Iris pigment epithelial cell (primary cell): ENCODE measurements at regions not wholly inside any gene's neighbourhood (a gene's known extent, or its start where the extent isn't known, plus 50 kb on each side); places are given as distances from the start of the nearest gene placed in this dataset.

Experiments
- DNase-seq: peaks from one replicate; pipeline ENCODE4 v3.0.0-alpha.2; 2011; ENCODE audit warnings: low read depth

- no peak for DNase-seq
These were observed 105.3 kb downstream of the FOXL1 start for GRCh38 chr16:86683441-86684194.

DNA sequence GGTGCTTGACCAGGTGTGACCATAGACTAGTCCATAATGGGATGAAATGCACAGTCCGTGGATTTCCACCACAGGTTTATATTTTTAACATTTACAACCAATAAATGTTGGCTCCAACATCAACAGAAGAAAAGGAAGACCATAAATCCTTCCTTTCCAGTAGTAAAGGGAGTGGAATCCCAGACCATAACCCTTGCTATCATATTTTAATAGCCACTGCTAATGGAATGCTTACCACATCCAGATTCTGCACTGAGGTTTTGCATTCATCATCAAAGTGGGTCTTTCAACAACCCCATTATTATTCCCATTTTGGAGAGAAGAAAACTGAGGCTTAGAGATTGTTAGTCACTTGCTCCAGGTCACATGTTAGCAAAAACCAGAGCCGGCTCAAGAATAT lies 106.7 kb downstream of the FOXL1 start:
- no peak for DNase-seq

DNA sequence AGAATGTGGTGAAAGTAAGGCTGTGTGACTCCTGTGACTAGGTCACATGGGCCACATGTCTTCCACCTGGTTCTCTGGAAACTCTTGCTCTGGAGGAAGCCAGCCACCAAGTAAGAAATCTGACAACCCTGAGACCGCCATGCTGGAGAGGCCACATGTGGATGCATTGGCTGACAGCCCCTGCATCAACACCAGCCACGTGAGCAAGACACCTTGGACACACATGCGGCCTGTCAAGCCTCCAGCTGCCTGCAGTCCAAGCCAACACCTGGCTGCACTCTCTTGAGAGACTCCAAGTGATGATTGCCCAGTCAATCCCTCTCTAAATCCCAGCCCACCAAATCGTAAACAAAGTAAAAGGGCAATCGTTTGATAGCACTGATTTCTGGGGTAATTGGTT lies 112.6 kb downstream of the FOXL1 start:
- no peak for DNase-seq

DNA sequence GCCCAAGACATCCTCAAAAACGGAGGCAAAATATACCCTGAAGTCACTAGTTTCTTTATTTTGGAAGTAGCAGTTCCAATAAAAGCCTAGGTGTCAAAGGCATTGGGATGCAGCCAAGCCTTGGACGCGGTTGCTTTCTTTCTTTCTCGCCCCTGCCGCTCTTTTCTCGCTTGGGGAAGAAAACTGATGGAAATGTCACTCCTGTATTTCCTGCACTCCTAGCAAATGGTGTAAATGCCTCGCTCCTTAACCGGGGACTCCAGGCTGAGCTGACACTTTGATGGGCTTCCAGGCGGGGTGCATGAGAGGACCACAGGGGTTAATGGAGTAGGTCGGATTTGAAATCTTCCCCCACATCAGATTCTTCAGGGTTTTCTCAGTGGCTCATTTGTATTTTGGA lies 114.1 kb downstream of the FOXL1 start:
- DNase-seq = no peak

DNA sequence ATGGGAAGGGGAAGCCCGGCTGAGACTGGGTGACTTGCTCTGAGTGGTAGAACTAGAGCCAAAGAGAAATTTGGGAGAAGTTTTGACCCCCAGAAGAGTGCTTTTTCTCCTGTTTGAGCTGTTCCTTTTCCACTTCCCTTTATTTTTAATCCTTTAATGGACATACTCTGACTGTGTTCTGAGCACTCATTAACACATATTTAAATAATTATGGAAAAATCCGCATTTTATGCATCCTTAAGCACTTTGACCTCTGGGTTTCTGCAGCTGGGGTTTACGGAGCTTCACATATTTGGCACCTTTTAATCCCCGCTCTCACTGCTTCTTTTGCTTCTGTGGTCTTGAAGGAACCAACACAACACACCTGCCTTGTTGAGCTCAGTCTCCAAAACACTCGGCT lies 114.7 kb downstream of the FOXL1 start:
- DNase-seq = no peak

GRCh38 chr16:86697715-86698114 lies 119.4 kb downstream of the FOXL1 start:
- peak; percentile 56 for DNase-seq

DNA sequence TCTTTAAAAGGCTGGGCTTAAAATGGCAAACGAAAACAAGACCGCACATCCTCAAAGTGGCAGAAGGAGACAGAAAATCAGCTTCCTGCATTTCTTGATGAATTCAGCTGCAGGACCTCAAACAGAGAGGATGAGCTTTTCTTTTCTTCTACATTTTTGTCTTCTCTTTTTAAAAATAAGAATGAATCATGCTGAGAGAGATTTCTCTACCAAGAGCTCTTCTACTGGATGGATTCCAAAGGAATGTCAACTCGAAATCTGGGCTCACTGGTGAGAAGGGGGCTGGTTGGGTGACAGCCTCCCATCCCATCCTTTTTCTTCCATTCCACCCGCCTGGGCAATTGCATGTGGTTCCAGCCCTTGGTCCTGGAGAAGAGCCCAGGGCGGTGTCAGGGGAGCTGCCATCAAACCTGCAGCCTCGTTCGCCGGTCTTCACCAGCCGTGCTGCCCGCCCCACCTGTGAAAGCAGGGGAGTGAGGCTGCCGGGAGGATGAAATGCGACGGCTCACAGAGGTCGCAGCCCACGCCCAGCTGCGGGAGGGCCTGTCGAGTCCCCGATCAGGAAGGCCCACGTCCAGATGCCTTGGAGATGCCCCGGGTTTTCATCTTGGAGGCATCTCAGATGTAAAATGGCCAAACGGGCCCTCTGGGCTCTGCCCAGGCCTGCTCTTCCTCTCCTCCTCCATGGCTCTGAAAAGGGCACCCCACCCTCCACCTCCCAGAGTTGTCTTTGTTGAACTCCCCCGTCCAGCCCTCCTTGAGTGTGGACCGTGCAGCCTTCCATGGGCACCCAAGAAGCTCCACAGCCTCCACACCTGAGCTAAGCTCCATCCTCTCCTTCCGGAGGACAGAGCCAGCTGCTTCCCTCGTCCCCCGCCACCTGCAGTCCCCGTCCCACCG lies 121.9 kb downstream of the FOXL1 start:
- DNase-seq = peak; percentile 17

DNA sequence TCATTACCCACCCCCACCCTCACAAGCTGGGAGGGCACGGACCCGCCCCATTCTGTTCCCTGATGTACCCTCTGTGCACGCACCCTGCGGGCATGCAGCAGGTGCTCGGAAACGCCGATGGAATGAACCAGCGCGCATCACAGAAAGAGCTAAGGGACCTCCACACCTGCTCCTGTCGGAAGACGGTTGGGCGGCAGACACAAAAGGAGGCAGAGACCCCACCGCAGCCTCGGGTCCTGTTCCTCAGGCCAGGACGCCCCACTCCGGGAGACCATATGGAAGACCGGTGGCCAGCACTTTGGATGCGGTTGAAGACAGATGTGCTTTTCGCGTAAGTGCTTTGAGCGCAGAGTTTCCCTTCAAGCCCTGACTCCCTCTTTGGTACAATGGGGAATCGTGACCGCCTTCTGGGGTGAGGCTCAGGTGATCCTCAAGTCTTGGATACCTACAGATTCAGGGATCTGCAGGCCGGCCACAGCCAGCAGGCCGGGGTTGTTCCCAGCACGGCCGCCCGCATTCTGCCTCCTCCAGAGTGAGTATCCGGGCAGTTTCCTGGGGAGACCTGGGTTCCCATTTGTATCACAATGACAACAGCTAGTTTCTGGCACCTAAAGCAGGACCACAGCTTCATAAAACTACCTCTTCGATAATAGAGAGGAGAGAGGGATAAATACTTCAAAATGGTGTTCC lies 123.1 kb downstream of the FOXL1 start:
- DNase-seq = no peak

GRCh38 chr16:86702824-86703588 lies 124.7 kb downstream of the FOXL1 start:
- no peak for DNase-seq

DNA sequence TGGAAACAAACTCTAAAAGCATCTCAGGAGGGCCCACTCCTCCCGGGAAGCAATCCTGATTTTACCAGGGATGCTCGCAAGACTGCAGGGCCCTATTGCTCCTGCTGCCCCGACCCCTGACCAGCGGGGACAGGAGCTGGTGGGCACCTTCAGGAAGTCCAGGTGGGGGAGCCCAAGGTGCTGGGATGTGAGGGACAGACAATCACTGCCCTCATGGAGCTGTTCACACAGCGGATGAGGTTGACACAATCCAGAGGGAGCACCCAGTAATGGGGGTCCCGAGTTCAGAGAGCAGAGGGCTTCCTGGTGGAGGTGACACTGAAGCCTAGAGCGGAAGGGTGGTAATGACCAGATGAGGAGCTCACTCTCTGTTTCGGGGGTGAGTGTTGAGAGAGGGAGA lies 126.2 kb downstream of the FOXL1 start:
- DNase-seq = no peak

DNA sequence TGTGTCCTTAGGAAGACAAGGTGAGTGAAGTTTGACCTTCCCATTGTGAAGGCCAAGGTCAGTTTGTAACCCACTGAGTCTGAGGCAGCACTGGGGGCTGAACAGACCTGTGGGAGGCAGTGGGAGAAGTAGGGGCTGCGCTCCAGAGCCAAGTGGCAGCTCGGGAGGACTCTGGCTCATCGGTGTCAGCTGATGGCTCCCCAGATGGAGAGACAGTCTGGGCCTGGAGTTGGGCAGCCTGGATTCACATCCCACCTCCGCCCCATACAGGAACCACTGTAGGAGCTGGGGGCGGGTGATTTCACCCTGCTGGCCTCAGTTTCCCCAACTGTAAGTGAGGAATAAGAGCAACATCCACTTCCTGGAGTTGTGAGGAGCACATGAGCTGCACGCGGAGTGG lies 128.4 kb downstream of the FOXL1 start:
- no peak for DNase-seq

DNA sequence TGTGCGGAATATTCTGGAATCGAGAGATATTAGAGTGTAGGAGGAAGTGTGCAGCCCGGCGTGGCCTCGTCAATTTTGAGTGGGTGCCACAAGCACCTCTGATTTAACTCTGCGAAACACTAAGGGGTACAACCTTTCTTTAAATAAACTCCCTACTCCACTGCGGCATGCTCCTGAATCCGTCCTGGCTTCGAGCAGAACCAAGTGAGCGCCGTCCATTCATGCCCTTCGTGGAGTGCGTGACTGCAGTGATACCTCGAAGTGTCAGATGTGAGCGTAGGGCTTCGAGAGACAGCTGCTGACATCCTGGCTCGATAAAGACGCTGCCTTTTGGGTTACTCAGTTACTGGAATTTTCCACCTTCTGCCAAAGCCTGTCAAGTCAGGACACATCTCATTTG lies 128.8 kb downstream of the FOXL1 start:
- DNase-seq = no peak

DNA sequence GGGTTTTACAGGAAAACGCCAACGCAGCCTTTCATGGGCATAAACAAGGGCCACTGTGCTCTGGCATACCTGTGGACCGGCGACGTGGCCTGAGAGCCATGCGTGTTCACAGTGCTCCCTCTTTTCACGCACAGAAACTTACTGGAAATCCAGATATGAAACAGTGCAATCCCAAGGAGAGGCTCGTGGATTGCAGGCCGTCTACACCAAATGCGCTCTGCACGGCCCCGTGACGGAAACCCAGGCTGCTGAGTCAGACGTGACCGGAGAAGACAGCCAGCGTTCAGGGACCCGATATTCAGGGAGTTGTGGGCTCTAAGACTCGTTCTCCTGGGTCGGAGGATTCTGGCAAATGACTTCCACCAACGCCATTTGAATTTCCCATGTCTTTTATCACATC lies 129.2 kb downstream of the FOXL1 start:
- no peak for DNase-seq

DNA sequence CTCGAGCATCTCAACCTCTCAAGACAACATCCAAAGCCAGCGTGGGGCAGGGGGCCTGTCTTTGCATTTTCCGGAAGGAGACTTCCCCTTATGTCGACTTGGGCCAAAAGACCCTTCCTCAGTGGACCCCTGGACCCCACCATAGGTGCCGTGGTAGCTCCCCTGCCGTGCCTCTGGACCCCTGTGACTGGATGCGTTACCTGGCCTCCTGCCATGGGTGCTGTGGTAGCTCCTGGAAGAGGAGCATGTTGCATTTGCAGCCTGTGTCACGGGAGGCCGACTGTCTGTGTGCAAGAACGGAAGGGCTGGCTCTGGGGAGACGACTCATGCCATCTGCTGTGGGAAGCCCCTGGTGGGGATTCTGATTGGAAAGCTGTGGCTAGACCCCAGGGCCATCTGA lies 130.1 kb downstream of the FOXL1 start:
- DNase-seq = no peak

DNA sequence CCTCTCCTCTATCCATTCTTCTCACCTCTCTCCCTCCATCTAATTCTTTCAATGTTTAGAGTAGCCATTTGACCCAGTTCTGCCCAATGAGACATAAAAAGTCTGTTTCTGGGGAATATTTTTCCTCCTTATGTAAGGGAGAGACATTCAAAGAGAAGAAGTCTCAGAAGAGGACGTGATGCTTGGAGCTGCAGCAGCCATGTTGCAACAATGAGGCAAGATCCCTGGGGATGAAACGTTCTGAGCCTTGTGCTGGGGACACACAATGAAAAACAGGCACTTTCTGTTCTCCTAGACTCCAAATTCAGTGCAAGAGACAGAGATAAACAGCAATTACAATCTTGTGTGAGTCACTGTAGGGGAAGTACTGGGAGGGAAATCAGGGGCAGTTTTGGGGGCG lies 130.8 kb downstream of the FOXL1 start:
- DNase-seq = no peak

GRCh38 chr16:86709902-86710601 lies 131.7 kb downstream of the FOXL1 start:
- DNase-seq = no peak

- DNase-seq = no peak
These were observed 132.2 kb downstream of the FOXL1 start for GRCh38 chr16:86710602-86710950.

DNA sequence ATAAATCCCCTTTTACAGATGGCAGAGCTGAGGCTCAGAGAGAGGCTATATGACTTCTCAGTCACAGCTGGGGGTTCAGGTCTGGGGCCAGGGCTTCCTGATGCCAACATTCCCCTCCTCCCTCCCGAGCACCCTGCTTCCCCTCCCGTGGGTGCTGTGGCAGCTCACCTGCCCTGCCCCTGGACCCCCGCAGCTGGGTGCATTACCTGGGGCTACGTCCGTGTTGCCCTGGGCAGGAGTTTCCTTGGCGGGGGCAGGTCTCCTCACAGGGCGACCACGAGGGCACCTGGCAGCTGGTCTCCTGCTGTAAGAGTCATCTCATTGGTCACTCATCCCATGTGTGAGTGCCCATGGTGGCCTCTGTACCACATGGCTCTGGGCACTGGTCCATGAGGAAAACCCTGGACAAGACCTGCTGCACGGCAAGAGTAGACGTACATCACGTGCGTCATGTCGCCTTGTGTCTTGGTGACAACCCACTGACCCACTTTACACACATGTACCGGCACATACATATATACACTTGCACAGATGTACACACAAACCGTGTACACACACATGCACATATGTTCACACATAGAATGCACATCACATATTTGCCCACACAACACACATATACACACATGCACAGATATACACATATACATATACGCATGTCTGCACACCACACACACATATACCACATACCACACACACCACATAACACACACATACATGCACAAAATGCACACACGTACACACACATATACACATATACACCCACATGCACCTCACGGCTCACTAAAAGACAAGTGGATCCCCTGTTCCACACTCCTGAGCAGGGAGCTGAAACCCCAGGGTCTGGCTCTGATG lies 134.0 kb downstream of the FOXL1 start:
- no peak for DNase-seq

DNA sequence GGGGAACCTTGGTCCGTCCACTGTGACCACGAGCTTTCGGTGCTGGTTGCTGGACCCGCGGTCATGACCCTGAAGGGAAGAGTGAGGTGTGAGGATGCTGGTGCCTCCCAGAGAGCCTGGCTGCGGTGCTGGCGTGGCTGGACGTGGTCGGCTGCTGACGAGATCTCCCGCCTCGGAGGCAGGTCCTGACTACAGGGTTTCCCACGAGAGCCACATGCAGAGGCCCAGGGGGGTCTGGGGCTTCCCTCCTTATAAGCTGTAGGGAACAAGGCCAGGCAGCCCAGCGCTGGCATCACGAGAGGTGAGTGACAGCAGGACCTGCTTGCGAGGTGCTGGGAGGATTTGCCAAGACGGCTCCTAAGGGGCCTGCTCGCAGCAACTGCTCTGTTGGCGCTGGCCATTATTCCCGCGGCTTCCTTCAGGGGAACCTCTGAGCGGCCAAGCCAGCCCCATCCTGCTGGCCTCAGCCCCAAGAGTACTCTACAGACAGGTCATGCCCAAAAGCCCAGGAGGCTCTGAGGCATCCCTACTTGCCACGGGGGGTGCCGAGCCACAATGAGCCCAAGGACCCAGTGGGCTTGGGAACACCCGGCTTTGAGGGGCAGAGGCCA lies 134.8 kb downstream of the FOXL1 start:
- no peak for DNase-seq

DNA sequence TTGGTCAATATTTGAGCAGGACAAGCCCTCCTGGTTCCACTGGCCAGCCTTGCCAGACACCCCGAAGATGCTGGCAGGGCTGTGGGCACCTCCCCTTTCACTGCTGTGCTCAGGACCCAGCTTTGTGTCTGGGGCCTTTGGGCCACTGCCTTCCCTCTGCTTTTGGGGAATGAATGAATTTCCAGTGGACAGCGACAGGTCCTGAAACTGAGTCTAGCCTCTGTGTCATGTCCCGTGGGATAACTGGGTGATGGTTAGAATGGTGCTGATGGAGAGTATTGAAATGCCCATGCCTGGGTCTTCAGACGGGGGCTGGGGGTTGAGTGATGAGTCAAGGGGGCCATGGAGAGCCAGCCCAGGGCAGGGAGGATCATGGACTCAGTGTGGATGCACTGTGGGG lies 135.8 kb downstream of the FOXL1 start:
- DNase-seq = no peak
